ENCODE measurements at regions not wholly inside any gene's neighbourhood (a gene's known extent, or its start where the extent isn't known, plus 50 kb on each side); places are given as distances from the start of the nearest gene placed in this dataset.

GRCh38 chr2:220940646-220941045 lies 631.5 kb downstream of the EPHA4 start:
- TF ChIP-seq CTCF (IDR thresholded peaks at IDR 0.05) (no peak), AR (CRISPR knock-in tag; IDR thresholded peaks at IDR 0.05) (no peak), CREM (CRISPR knock-in tag; IDR thresholded peaks at IDR 0.05) (no peak), ESRRA (CRISPR knock-in tag; IDR thresholded peaks at IDR 0.05; ENCODE audit: borderline replicate concordance) (no peak)
- TF ChIP-seq, protein P1, sequence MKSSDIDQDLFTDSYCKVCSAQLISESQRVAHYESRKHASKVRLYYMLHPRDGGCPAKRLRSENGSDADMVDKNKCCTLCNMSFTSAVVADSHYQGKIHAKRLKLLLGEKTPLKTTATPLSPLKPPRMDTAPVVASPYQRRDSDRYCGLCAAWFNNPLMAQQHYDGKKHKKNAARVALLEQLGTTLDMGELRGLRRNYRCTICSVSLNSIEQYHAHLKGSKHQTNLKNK (CRISPR knock-in tag; IDR thresholded peaks at IDR 0.05): no peak

Measured in WTC11 (cell line).